Vagina (tissue), 2 donors: ENCODE measurements at regions not wholly inside any gene's neighbourhood (a gene's known extent, or its start where the extent isn't known, plus 50 kb on each side); places are given as distances from the start of the nearest gene placed in this dataset.

Experiments used
- DNase-seq, 2 donors: peaks; one replicate each; pipeline ENCODE4 v3.0.0-alpha.2; 2017; ENCODE audit errors: extremely low spot score in 2 of 2
- H3K27ac ChIP-seq: fragments of 200-600 bp; sonication (generic); one replicate; pipeline ENCODE4 v1.5.1; 2019
- H3K27me3 ChIP-seq: fragments of 200-600 bp; sonication (generic); one replicate; pipeline ENCODE4 v1.5.1; 2019
- H3K36me3 ChIP-seq, 2 donors: fragments of 200-600 bp; sonication (generic); one replicate each; pipeline ENCODE4 v1.5.1; 2017 to 2019
- H3K4me1 ChIP-seq: fragments of 200-600 bp; sonication (generic); one replicate; pipeline ENCODE4 v1.5.1; 2019
- H3K4me3 ChIP-seq, 2 donors: fragments of 200-600 bp; sonication (generic); 1 replicate in 1 of 2; 2 replicates in 1 of 2; pipeline ENCODE4 v1.5.1; 2016 to 2019
- H3K9me3 ChIP-seq: fragments of 200-600 bp; sonication (generic); one replicate; pipeline ENCODE4 v1.5.1; 2019
- POLR2A ChIP-seq, 2 donors: fragments of 450-650 bp; IDR thresholded peaks; one replicate each; pipeline ENCODE4 v1.6.1; 2017; ENCODE audit warnings: antibody characterized with exemption in 2 of 2, mild to moderate bottlenecking in 2 of 2, moderate library complexity in 2 of 2
- POLR2AphosphoS5 ChIP-seq, 2 donors: sonication (generic); formaldehyde crosslinking; IDR thresholded peaks; one replicate each; pipeline ENCODE4 v1.9.0; 2017; ENCODE audit warnings: antibody characterized with exemption in 2 of 2, mild to moderate bottlenecking in 2 of 2, low read depth in 1 of 2; ENCODE audit not compliant: insufficient read depth in 1 of 2
- intact Hi-C: fragments of 100-400 bp; cut with DNase I; formaldehyde crosslinking; loops from one replicate; pipeline ENCODE4 v1.15.1; 2023
- TF ChIP-seq, protein P1 (sequence below), 3 experiments: fragments of 450-650 bp in 2 of 3; fragments of 200-600 bp in 1 of 3; sonication (generic) in 1 of 3; IDR thresholded peaks; one replicate each; pipeline ENCODE4 v1.5.1; 2017 to 2019; ENCODE audit warnings: antibody characterized with exemption in 3 of 3, mild to moderate bottlenecking in 2 of 3, moderate library complexity in 2 of 3

DNA sequence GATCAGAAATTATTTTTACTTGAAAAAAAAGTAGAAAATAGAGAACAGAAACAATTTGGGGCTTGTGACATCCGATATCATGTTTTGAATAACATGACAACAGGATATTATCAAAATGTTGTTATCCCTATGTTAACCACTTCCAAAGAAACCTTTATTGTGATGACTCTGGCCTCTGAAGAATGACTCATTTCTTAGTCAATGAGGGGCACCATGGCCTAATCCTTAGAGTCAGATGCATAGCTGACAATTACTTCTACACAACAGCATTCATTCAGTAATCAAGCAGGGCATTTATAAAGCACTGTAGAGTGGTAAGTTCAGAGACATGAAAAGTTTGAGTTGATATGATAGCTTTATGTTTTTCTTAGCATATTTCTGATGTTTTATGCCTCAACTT is 703.0 kb downstream of the RNF144A start:
- H3K36me3 ChIP-seq = no peaks in the 10 kb centered on the region
- DNase-seq = no peak
- H3K4me3 ChIP-seq = no peak overlapping the region
- H3K27ac ChIP-seq = no peak overlapping the region
- H3K4me1 ChIP-seq = no peaks in the 10 kb centered on the region
- intact Hi-C loops = no loop called here
- TF ChIP-seq POLR2A (IDR thresholded peaks at IDR 0.05) = no peak
- no peak for TF ChIP-seq POLR2AphosphoS5 (IDR thresholded peaks at IDR 0.05; ENCODE audit: insufficient read depth in 1 of 2, low read depth in 1 of 2)
- TF ChIP-seq, protein P1, sequence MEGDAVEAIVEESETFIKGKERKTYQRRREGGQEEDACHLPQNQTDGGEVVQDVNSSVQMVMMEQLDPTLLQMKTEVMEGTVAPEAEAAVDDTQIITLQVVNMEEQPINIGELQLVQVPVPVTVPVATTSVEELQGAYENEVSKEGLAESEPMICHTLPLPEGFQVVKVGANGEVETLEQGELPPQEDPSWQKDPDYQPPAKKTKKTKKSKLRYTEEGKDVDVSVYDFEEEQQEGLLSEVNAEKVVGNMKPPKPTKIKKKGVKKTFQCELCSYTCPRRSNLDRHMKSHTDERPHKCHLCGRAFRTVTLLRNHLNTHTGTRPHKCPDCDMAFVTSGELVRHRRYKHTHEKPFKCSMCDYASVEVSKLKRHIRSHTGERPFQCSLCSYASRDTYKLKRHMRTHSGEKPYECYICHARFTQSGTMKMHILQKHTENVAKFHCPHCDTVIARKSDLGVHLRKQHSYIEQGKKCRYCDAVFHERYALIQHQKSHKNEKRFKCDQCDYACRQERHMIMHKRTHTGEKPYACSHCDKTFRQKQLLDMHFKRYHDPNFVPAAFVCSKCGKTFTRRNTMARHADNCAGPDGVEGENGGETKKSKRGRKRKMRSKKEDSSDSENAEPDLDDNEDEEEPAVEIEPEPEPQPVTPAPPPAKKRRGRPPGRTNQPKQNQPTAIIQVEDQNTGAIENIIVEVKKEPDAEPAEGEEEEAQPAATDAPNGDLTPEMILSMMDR (IDR thresholded peaks at IDR 0.05) = no peak
- no peaks in the 10 kb centered on the region for H3K9me3 ChIP-seq
- H3K27me3 ChIP-seq = no peaks in the 10 kb centered on the region

DNA sequence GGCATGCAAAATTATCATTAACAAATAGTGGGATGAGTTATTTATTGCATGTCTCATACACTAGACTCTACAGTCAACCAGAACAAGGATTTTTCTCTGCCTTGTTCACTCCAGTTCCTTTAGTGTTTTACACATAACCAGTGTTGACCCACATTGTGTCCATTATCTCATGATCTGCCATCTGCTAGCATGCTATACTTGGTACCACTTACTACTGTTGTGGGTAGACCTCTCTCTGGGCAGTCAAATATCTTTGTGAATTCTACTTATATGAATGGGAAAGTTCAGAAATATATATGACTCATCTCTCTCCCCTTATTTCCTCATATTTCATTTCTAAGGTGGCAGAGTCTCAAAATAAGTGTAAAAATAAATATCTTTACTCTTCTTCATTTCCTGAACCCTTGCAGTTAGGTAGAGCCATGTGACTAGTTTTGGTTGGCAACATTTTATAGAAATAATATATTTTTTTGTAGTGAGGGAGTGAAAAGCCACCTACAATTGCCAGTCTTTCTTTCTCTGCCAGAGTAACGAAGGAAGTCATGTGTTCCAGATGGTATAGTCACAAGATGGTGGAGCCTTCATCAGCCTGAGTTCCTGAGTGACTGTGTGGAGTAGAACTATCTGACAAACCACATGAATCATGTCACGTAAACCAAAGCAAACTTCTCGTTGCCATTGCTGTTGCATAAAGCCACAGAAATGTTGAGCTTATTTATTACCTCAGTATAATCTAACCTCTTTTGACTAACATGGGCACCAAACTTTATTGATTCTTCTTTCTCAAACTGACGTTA is 704.0 kb downstream of the RNF144A start:
- intact Hi-C loops = no loop called here
- H3K27me3 ChIP-seq = no peaks in the 10 kb centered on the region
- no peak overlapping the region for H3K4me3 ChIP-seq
- no peaks in the 10 kb centered on the region for H3K36me3 ChIP-seq
- no peak for DNase-seq
- H3K9me3 ChIP-seq = no peaks in the 10 kb centered on the region
- H3K27ac ChIP-seq = no peak overlapping the region
- H3K4me1 ChIP-seq = no peaks in the 10 kb centered on the region
- TF ChIP-seq, protein P1 (IDR thresholded peaks at IDR 0.05) = no peak

DNA sequence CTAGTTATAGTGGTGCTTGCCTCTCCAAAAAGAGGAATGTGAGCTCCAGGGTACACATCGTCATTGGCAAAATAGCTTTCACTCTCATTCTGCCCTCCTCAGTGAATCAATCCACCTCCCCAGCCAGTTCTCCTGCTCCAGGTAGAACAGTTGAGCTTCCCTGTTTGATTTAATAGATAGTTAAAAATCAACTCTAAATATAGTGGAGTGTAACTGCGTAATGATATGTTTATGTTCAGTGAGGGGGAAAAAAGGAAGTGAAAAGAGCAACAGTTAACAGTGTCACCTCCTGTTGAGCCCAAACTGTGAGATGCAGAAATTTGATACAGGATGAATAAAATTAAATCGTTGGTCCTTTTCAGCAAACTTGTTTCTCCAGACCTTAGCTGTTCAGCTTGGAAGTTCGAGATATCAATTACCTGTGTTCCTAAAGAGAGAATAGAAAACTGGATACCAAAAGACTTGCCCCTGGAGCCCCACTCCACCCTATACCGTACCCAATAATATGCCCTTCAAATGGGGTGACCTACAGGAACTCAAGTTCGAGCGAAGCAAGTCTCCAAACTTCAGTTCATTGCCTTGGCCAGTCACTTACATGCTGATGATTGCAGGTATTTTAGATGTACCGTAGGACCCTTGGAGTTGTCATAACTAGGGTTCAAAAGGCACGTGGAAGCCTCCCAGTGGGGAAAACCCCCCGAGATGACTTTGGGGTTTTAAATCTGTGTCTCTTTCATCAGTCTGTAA is 708.4 kb downstream of the RNF144A start:
- Histone ChIP-seq H3K36me3 (no peaks in the 10 kb centered on the region), H3K27me3 (no peaks in the 10 kb centered on the region), H3K9me3 (no peaks in the 10 kb centered on the region), H3K4me1 (no peaks in the 10 kb centered on the region), H3K4me3 (no peak overlapping the region), H3K27ac (no peak overlapping the region)
- no peak for DNase-seq
- no peak for TF ChIP-seq POLR2AphosphoS5 (IDR thresholded peaks at IDR 0.05; ENCODE audit: insufficient read depth in 1 of 2, low read depth in 1 of 2)
- TF ChIP-seq POLR2A (IDR thresholded peaks at IDR 0.05) = no peak
- TF ChIP-seq, protein P1 (IDR thresholded peaks at IDR 0.05) = no peak
- intact Hi-C loops = no loop called here

DNA sequence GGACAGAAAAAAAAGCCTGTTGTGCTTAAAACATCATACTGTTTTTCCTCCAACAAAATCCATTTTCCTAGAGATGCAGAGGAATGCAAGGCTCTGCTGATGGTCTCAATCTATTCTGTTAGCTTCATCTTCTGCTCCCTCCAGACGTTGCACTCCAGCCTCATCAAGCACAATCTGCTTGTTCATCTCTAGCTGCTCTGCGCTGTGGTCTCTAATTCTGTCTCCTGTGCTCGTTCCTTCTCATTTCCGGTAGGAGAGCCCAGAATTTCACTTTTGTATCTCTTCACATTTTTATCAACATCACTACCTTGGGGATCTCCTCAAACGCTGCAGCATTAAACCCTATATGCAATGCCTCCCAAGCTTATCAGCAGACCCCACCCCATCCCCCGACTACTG is 708.9 kb downstream of the RNF144A start:
- DNase-seq = no peak
- Histone ChIP-seq H3K4me1 (no peaks in the 10 kb centered on the region), H3K36me3 (no peaks in the 10 kb centered on the region), H3K27me3 (no peaks in the 10 kb centered on the region), H3K9me3 (no peaks in the 10 kb centered on the region), H3K4me3 (no peak overlapping the region), H3K27ac (no peak overlapping the region)
- TF ChIP-seq, protein P1 (IDR thresholded peaks at IDR 0.05) = no peak
- TF ChIP-seq POLR2AphosphoS5 (IDR thresholded peaks at IDR 0.05; ENCODE audit: insufficient read depth in 1 of 2, low read depth in 1 of 2) = no peak
- TF ChIP-seq POLR2A (IDR thresholded peaks at IDR 0.05) = no peak
- intact Hi-C loops = no loop called here

DNA sequence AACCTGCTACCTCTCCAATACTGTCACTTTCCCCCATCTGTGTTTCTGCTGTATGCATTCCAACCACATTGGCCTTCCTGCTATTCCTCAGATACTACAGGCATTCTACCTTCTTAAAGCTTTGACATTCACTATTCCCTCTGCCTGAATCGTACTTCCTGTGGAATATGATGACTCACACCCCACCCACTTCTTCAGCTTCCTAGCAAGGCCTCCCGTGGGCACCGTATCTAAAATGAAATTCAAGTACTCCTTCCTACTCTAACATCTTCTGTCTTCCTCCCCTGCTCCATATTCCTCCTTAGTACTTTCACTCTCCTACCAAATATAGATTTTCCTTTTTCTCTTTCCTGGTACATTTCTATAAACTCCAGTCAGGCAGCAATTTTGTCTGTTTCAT is 710.4 kb downstream of the RNF144A start:
- no peaks in the 10 kb centered on the region for H3K27me3 ChIP-seq
- H3K4me3 ChIP-seq = no peak overlapping the region
- no peaks in the 10 kb centered on the region for H3K9me3 ChIP-seq
- H3K4me1 ChIP-seq = no peaks in the 10 kb centered on the region
- no peak overlapping the region for H3K27ac ChIP-seq
- no peak for DNase-seq
- H3K36me3 ChIP-seq = no peaks in the 10 kb centered on the region
- intact Hi-C loops = no loop called here
- TF ChIP-seq POLR2A (IDR thresholded peaks at IDR 0.05) = no peak
- no peak for TF ChIP-seq POLR2AphosphoS5 (IDR thresholded peaks at IDR 0.05; ENCODE audit: insufficient read depth in 1 of 2, low read depth in 1 of 2)
- TF ChIP-seq, protein P1 (IDR thresholded peaks at IDR 0.05) = no peak
